H9 (cell line): ENCODE measurements at regions not wholly inside any gene's neighbourhood (a gene's known extent, or its start where the extent isn't known, plus 50 kb on each side); places are given as distances from the start of the nearest gene placed in this dataset.

Experiments used
- DNase-seq: peaks from one replicate; pipeline ENCODE4 v3.0.0-alpha.2; 2017
- H2AFZ ChIP-seq: one replicate; pipeline ENCODE4 v1.6.1; 2013; ENCODE audit warnings: mild to moderate bottlenecking, low read length, control low read depth, moderate library complexity
- H2AK5ac ChIP-seq: 2 replicates; pipeline ENCODE4 v1.6.1; 2013; ENCODE audit warnings: low read length, control low read depth, mixed read lengths; ENCODE audit not compliant: insufficient read length
- H2BK120ac ChIP-seq: one replicate; pipeline ENCODE4 v1.6.1; 2013; ENCODE audit warnings: low read depth, mild to moderate bottlenecking, low read length, control low read depth, inconsistent platforms; ENCODE audit not compliant: poor library complexity, severe bottlenecking
- H2BK12ac ChIP-seq: 2 replicates; pipeline ENCODE4 v1.6.1; 2013; ENCODE audit warnings: low read length, control low read depth, mixed read lengths, low read depth; ENCODE audit not compliant: insufficient read length
- H2BK15ac ChIP-seq: 2 replicates; pipeline ENCODE4 v1.6.1; 2013; ENCODE audit warnings: low read depth, low read length, control low read depth
- H2BK20ac ChIP-seq: one replicate; pipeline ENCODE4 v1.6.1; 2013; ENCODE audit warnings: low read depth, mild to moderate bottlenecking, low read length, control low read depth, inconsistent platforms; ENCODE audit not compliant: poor library complexity, severe bottlenecking
- H2BK5ac ChIP-seq: 2 replicates; pipeline ENCODE4 v1.6.1; 2013; ENCODE audit warnings: low read length, control low read depth, mixed read lengths; ENCODE audit not compliant: insufficient read length
- H3K14ac ChIP-seq: 2 replicates; pipeline ENCODE4 v1.6.1; 2013; ENCODE audit warnings: low read length, control low read depth; ENCODE audit not compliant: insufficient read depth
- H3K18ac ChIP-seq: 2 replicates; pipeline ENCODE4 v1.6.1; 2013; ENCODE audit warnings: low read depth, mild to moderate bottlenecking, mixed read lengths, low read length, control low read depth; ENCODE audit not compliant: insufficient read length
- H3K23ac ChIP-seq: 2 replicates; pipeline ENCODE4 v1.6.1; 2013; ENCODE audit warnings: low read length, control low read depth, mixed read lengths, low read depth; ENCODE audit not compliant: insufficient read length
- H3K23me2 ChIP-seq: 2 replicates; pipeline ENCODE4 v1.6.1; 2013; ENCODE audit warnings: low read depth, mild to moderate bottlenecking, mixed read lengths, low read length, control low read depth; ENCODE audit not compliant: insufficient read length, poor library complexity, severe bottlenecking
- H3K27ac ChIP-seq: 2 replicates; pipeline ENCODE4 v1.5.1; 2013; ENCODE audit warnings: low read length, control low read depth, mixed read lengths, low read depth; ENCODE audit not compliant: insufficient read length
- H3K27me3 ChIP-seq: 2 replicates; pipeline ENCODE4 v1.6.1; 2013; ENCODE audit warnings: low read length, control low read depth, inconsistent platforms; ENCODE audit not compliant: insufficient read depth
- H3K4ac ChIP-seq: 2 replicates; pipeline ENCODE4 v1.6.1; 2013; ENCODE audit warnings: low read depth, mild to moderate bottlenecking, control low read depth, inconsistent platforms, low read length, moderate library complexity
- H3K4me1 ChIP-seq: 2 replicates; pipeline ENCODE4 v1.6.1; 2013; ENCODE audit warnings: low read length, control low read depth, inconsistent platforms; ENCODE audit not compliant: insufficient read depth
- H3K4me2 ChIP-seq: 2 replicates; pipeline ENCODE4 v1.6.1; 2013; ENCODE audit warnings: low read length, control low read depth, mixed read lengths; ENCODE audit not compliant: insufficient read length, insufficient read depth
- H3K56ac ChIP-seq: 2 replicates; pipeline ENCODE4 v1.6.1; 2013; ENCODE audit warnings: low read depth, mild to moderate bottlenecking, mixed read lengths, low read length, control low read depth; ENCODE audit not compliant: insufficient read length
- H3K79me1 ChIP-seq: 2 replicates; pipeline ENCODE4 v1.6.1; 2013; ENCODE audit warnings: low read depth, mild to moderate bottlenecking, moderate library complexity, low read length, control low read depth, inconsistent platforms; ENCODE audit not compliant: insufficient read depth, poor library complexity, severe bottlenecking
- H3K79me2 ChIP-seq: 2 replicates; pipeline ENCODE4 v1.6.1; 2013; ENCODE audit warnings: low read length, control low read depth, inconsistent platforms; ENCODE audit not compliant: insufficient read depth
- H3K9ac ChIP-seq: 2 replicates; pipeline ENCODE4 v1.6.1; 2013; ENCODE audit warnings: low read length, control low read depth, mixed read lengths; ENCODE audit not compliant: insufficient read length; ENCODE audit errors: extremely low read depth
- H3K9me3 ChIP-seq: one replicate; pipeline ENCODE4 v1.6.1; 2013; ENCODE audit warnings: low read depth, low read length, inconsistent platforms; ENCODE audit not compliant: control insufficient read depth
- H3T11ph ChIP-seq: one replicate; pipeline ENCODE4 v1.6.1; 2013; ENCODE audit warnings: mild to moderate bottlenecking, low read length, control low read depth, inconsistent platforms
- H4K20me1 ChIP-seq: one replicate; pipeline ENCODE4 v1.6.1; 2013; ENCODE audit not compliant: control insufficient read depth, insufficient read length, insufficient read depth
- H4K5ac ChIP-seq: 2 replicates; pipeline ENCODE4 v1.6.1; 2013; ENCODE audit warnings: low read depth, mild to moderate bottlenecking, mixed read lengths, low read length, control low read depth; ENCODE audit not compliant: insufficient read length
- H4K8ac ChIP-seq: replicated peaks from 2 replicates; pipeline ENCODE4 v1.6.1; 2013; ENCODE audit warnings: low read length, control low read depth, mixed read lengths, low read depth; ENCODE audit not compliant: insufficient read length
- H4K91ac ChIP-seq: 2 replicates; pipeline ENCODE4 v1.6.1; 2013; ENCODE audit warnings: low read depth, mild to moderate bottlenecking, moderate library complexity, mixed read lengths, low read length, control low read depth; ENCODE audit not compliant: insufficient read length
- H3K27ac Mint-ChIP-seq, 3 experiments: 2 replicates in 2 of 3; 3 replicates in 1 of 3; pipeline ENCODE4 v1.8.0; 2020 to 2021; ENCODE audit warnings: mixed read lengths in 3 of 3, mild to moderate bottlenecking in 1 of 3, moderate library complexity in 1 of 3
- H3K27me3 Mint-ChIP-seq: 2 replicates; pipeline ENCODE4 v1.8.0; 2021; ENCODE audit warnings: low read depth, mild to moderate bottlenecking, moderate library complexity, mixed read lengths
- H3K36me3 Mint-ChIP-seq, 3 experiments: 2 replicates in 2 of 3; 3 replicates in 1 of 3; pipeline ENCODE4 v1.8.0; 2020 to 2021; ENCODE audit warnings: low read depth in 3 of 3, mixed read lengths in 3 of 3; ENCODE audit not compliant: insufficient read depth in 1 of 3
- H3K4me1 Mint-ChIP-seq, 2 experiments: 2 replicates each; pipeline ENCODE4 v1.8.0; 2020; ENCODE audit warnings: mixed read lengths in 2 of 2
- H3K4me3 Mint-ChIP-seq, 2 experiments: 2 replicates in 1 of 2; 3 replicates in 1 of 2; pipeline ENCODE4 v1.8.0; 2020 to 2021; ENCODE audit warnings: mild to moderate bottlenecking in 2 of 2, mixed read lengths in 2 of 2, moderate library complexity in 1 of 2
- H3K9me3 Mint-ChIP-seq, 2 experiments: 2 replicates in 1 of 2; 3 replicates in 1 of 2; pipeline ENCODE4 v1.8.0; 2020; ENCODE audit warnings: mild to moderate bottlenecking in 2 of 2, mixed read lengths in 2 of 2, moderate library complexity in 1 of 2
- CTCF ChIP-seq: fragments of 200-600 bp; sonication (generic); conservative IDR thresholded peaks from 3 replicates; pipeline ENCODE4 v1.8.0; 2021; ENCODE audit warnings: antibody characterized with exemption, mild to moderate bottlenecking
- WGBS: extraction: QIAGEN DNeasy Blood & Tissue Kit; methylation state at CpG from one replicate; pipeline ENCODE4 v1.1.7; 2013; ENCODE audit warnings: missing lambda C conversion rate, low lambda C conversion rate, mixed read lengths; ENCODE audit not compliant: insufficient read length; ENCODE audit errors: extremely low coverage; 5-methylcytosine and 5-hydroxymethylcytosine counted together

- H3K27me3 ChIP-seq, result no peaks in the 10 kb centered on the region
- no peak overlapping the region for H3K56ac ChIP-seq
- H3K23me2 ChIP-seq, result no peaks in the 10 kb centered on the region
- H3T11ph ChIP-seq, result no peak overlapping the region
- H3K9me3 Mint-ChIP-seq, result peaks cover 36 to 40% of the 10 kb centered on the region in 2 experiments
- H3K79me2 ChIP-seq, result no peaks in the 10 kb centered on the region
- H2BK120ac ChIP-seq, result no peak overlapping the region
- H3K4me1 Mint-ChIP-seq, result no peaks in the 10 kb centered on the region
- H3K27me3 Mint-ChIP-seq, result no peaks in the 10 kb centered on the region
- no peak overlapping the region for H3K4ac ChIP-seq
- H2BK12ac ChIP-seq, result no peak overlapping the region
- no peak overlapping the region for H3K4me2 ChIP-seq
- H3K27ac ChIP-seq, result no peak overlapping the region
- H2BK5ac ChIP-seq, result no peak overlapping the region
- H2BK20ac ChIP-seq, result no peak overlapping the region
- no peak for TF ChIP-seq CTCF
- no peak overlapping the region for H4K5ac ChIP-seq
- H3K18ac ChIP-seq, result no peak overlapping the region
- H3K27ac Mint-ChIP-seq, result no peak overlapping the region
- no peaks in the 10 kb centered on the region for H3K9me3 ChIP-seq
- H3K79me1 ChIP-seq, result no peaks in the 10 kb centered on the region
- no peak overlapping the region for H2AK5ac ChIP-seq
- no peak overlapping the region for H4K8ac ChIP-seq
- no peak overlapping the region for H3K23ac ChIP-seq
- no peak overlapping the region for H2AFZ ChIP-seq
- H4K20me1 ChIP-seq, result no peaks in the 10 kb centered on the region
- H3K36me3 Mint-ChIP-seq, result peaks cover 18 to 37% (median 28%) of the 10 kb centered on the region in 3 experiments
- no peak overlapping the region for H3K9ac ChIP-seq
- no peak for DNase-seq
- WGBS, result no CpG with 5 or more reads among the region's 2 CpGs
- H3K4me3 Mint-ChIP-seq, result no peak overlapping the region
- H4K91ac ChIP-seq, result no peak overlapping the region
- H2BK15ac ChIP-seq, result no peak overlapping the region
- H3K4me1 ChIP-seq, result no peaks in the 10 kb centered on the region
- H3K14ac ChIP-seq, result no peak overlapping the region
These were observed 1365.7 kb upstream of the GJE1 start for GRCh38 chr6:140766999-140767398.
